ENCODE measurements at regions not wholly inside any gene's neighbourhood (a gene's known extent, or its start where the extent isn't known, plus 50 kb on each side); places are given as distances from the start of the nearest gene placed in this dataset.
"Not testable (repeated sequence)": the region's sequence is repeated elsewhere in the genome, so short reads cannot be mapped to it uniquely, and the experiment has no call there.

GRCh38 chr14:89660625-89661233 is 243.7 kb upstream of the FOXN3 start:
- H3K27ac ChIP-seq (ENCODE audit: low read depth, low read length, severe bottlenecking); H3K4me3 ChIP-seq (ENCODE audit: extremely low read depth, insufficient read depth, low read length, poor library complexity, severe bottlenecking): not testable (repeated sequence)

GRCh38 chr14:89660166-89660565 is 243.1 kb upstream of the FOXN3 start:
- H3K27ac ChIP-seq (ENCODE audit: low read depth, low read length, severe bottlenecking) = no peak overlapping the region
- no peak overlapping the region for H3K4me3 ChIP-seq (ENCODE audit: extremely low read depth, insufficient read depth, low read length, poor library complexity, severe bottlenecking)
- no peaks in the 10 kb centered on the region for H3K4me1 ChIP-seq (ENCODE audit: control insufficient read depth, insufficient read depth, low read length, poor library complexity, severe bottlenecking)
- peaks cover 6% of the 10 kb centered on the region for H3K9me3 ChIP-seq (ENCODE audit: control insufficient read depth, low read length)
- WGBS, 2 experiments (ENCODE audit: insufficient coverage in 2 of 2) = 94 to 100% methylated on average over 1 to 4 of the region's 5 CpGs
- no peaks in the 10 kb centered on the region for H3K36me3 ChIP-seq (ENCODE audit: control insufficient read depth, insufficient read depth, low read length)

More at GRCh38 chr14:89660625-89661233, 243.7 kb upstream of the FOXN3 start:
- not testable (repeated sequence) for H3K36me3 ChIP-seq (ENCODE audit: control insufficient read depth, insufficient read depth, low read length); H3K9me3 ChIP-seq (ENCODE audit: control insufficient read depth, low read length); H3K4me1 ChIP-seq (ENCODE audit: control insufficient read depth, insufficient read depth, low read length, poor library complexity, severe bottlenecking)
- WGBS, 2 experiments (ENCODE audit: insufficient coverage in 2 of 2) = 78 to 85% methylated on average over 5 to 6 of the region's 6 CpGs

- Histone ChIP-seq H3K9me3 (ENCODE audit: control insufficient read depth, low read length) (peaks cover 6% of the 10 kb centered on the region), H3K36me3 (ENCODE audit: control insufficient read depth, insufficient read depth, low read length) (no peaks in the 10 kb centered on the region), H3K27ac (ENCODE audit: low read depth, low read length, severe bottlenecking) (no peak overlapping the region), H3K4me1 (ENCODE audit: control insufficient read depth, insufficient read depth, low read length, poor library complexity, severe bottlenecking) (no peaks in the 10 kb centered on the region), H3K4me3 (ENCODE audit: extremely low read depth, insufficient read depth, low read length, poor library complexity, severe bottlenecking) (no peak overlapping the region)
- WGBS, 2 experiments (ENCODE audit: insufficient coverage in 2 of 2) = 86 to 97% methylated on average over 6 of the region's 7 CpGs
Observed at GRCh38 chr14:89658977-89659670, 242.1 kb upstream of the FOXN3 start.

- H3K9me3 ChIP-seq (ENCODE audit: control insufficient read depth, low read length) = peaks cover 6% of the 10 kb centered on the region
- WGBS, 2 experiments (ENCODE audit: insufficient coverage in 2 of 2) = 80 to 100% methylated on average over 1 of the region's 1 CpG
- no peak overlapping the region for H3K4me3 ChIP-seq (ENCODE audit: extremely low read depth, insufficient read depth, low read length, poor library complexity, severe bottlenecking)
- H3K27ac ChIP-seq (ENCODE audit: low read depth, low read length, severe bottlenecking) = no peak overlapping the region
- no peaks in the 10 kb centered on the region for H3K4me1 ChIP-seq (ENCODE audit: control insufficient read depth, insufficient read depth, low read length, poor library complexity, severe bottlenecking)
- no peaks in the 10 kb centered on the region for H3K36me3 ChIP-seq (ENCODE audit: control insufficient read depth, insufficient read depth, low read length)
Observed at GRCh38 chr14:89657014-89657413, 240.0 kb upstream of the FOXN3 start.

- no peaks in the 10 kb centered on the region for H3K4me1 ChIP-seq (ENCODE audit: control insufficient read depth, insufficient read depth, low read length, poor library complexity, severe bottlenecking)
- H3K36me3 ChIP-seq (ENCODE audit: control insufficient read depth, insufficient read depth, low read length) = no peaks in the 10 kb centered on the region
- H3K9me3 ChIP-seq (ENCODE audit: control insufficient read depth, low read length) = peaks cover 6% of the 10 kb centered on the region
- no peak overlapping the region for H3K4me3 ChIP-seq (ENCODE audit: extremely low read depth, insufficient read depth, low read length, poor library complexity, severe bottlenecking)
- no peak overlapping the region for H3K27ac ChIP-seq (ENCODE audit: low read depth, low read length, severe bottlenecking)
- WGBS, 2 experiments (ENCODE audit: insufficient coverage in 2 of 2) = 89 to 100% methylated on average over 1 of the region's 1 CpG
Observed at GRCh38 chr14:89654998-89655397, 238.0 kb upstream of the FOXN3 start.

GRCh38 chr14:89652352-89652751 is 235.3 kb upstream of the FOXN3 start:
- H3K4me1 ChIP-seq (ENCODE audit: control insufficient read depth, insufficient read depth, low read length, poor library complexity, severe bottlenecking) = no peaks in the 10 kb centered on the region
- no peaks in the 10 kb centered on the region for H3K36me3 ChIP-seq (ENCODE audit: control insufficient read depth, insufficient read depth, low read length)
- H3K4me3 ChIP-seq (ENCODE audit: extremely low read depth, insufficient read depth, low read length, poor library complexity, severe bottlenecking) = no peak overlapping the region
- H3K9me3 ChIP-seq (ENCODE audit: control insufficient read depth, low read length) = peaks cover 6% of the 10 kb centered on the region
- no peak overlapping the region for H3K27ac ChIP-seq (ENCODE audit: low read depth, low read length, severe bottlenecking)
- 75 to 93% methylated on average over 2 to 4 of the region's 4 CpGs for WGBS, 2 experiments (ENCODE audit: insufficient coverage in 2 of 2)

- Histone ChIP-seq H3K27ac (ENCODE audit: low read depth, low read length, severe bottlenecking) (no peak overlapping the region), H3K9me3 (ENCODE audit: control insufficient read depth, low read length) (peaks cover 2% of the 10 kb centered on the region), H3K4me1 (ENCODE audit: control insufficient read depth, insufficient read depth, low read length, poor library complexity, severe bottlenecking) (no peaks in the 10 kb centered on the region), H3K36me3 (ENCODE audit: control insufficient read depth, insufficient read depth, low read length) (no peaks in the 10 kb centered on the region), H3K4me3 (ENCODE audit: extremely low read depth, insufficient read depth, low read length, poor library complexity, severe bottlenecking) (no peak overlapping the region)
- 100% methylated on average over 1 of the region's 2 CpGs for WGBS, 2 experiments (ENCODE audit: insufficient coverage in 2 of 2)
Observed at GRCh38 chr14:89651805-89652204, 234.8 kb upstream of the FOXN3 start.

GRCh38 chr14:89650077-89650978 is 233.3 kb upstream of the FOXN3 start:
- Histone ChIP-seq H3K4me1 (ENCODE audit: control insufficient read depth, insufficient read depth, low read length, poor library complexity, severe bottlenecking) (no peaks in the 10 kb centered on the region), H3K36me3 (ENCODE audit: control insufficient read depth, insufficient read depth, low read length) (no peaks in the 10 kb centered on the region), H3K4me3 (ENCODE audit: extremely low read depth, insufficient read depth, low read length, poor library complexity, severe bottlenecking) (no peak overlapping the region), H3K9me3 (ENCODE audit: control insufficient read depth, low read length) (no peaks in the 10 kb centered on the region), H3K27ac (ENCODE audit: low read depth, low read length, severe bottlenecking) (no peak overlapping the region)
- WGBS, 2 experiments (ENCODE audit: insufficient coverage in 2 of 2) = 77 to 99% methylated on average over 2 to 4 of the region's 4 CpGs

- no peak overlapping the region for H3K4me3 ChIP-seq (ENCODE audit: extremely low read depth, insufficient read depth, low read length, poor library complexity, severe bottlenecking)
- H3K9me3 ChIP-seq (ENCODE audit: control insufficient read depth, low read length) = no peaks in the 10 kb centered on the region
- WGBS, 2 experiments (ENCODE audit: insufficient coverage in 2 of 2) = 97 to 100% methylated on average over 3 of the region's 7 CpGs
- H3K36me3 ChIP-seq (ENCODE audit: control insufficient read depth, insufficient read depth, low read length) = no peaks in the 10 kb centered on the region
- H3K27ac ChIP-seq (ENCODE audit: low read depth, low read length, severe bottlenecking) = no peak overlapping the region
- no peaks in the 10 kb centered on the region for H3K4me1 ChIP-seq (ENCODE audit: control insufficient read depth, insufficient read depth, low read length, poor library complexity, severe bottlenecking)
Observed at GRCh38 chr14:89649451-89650075, 232.5 kb upstream of the FOXN3 start.

GRCh38 chr14:89648924-89649323 is 231.9 kb upstream of the FOXN3 start:
- Histone ChIP-seq H3K9me3 (ENCODE audit: control insufficient read depth, low read length) (no peaks in the 10 kb centered on the region), H3K27ac (ENCODE audit: low read depth, low read length, severe bottlenecking) (no peak overlapping the region), H3K4me3 (ENCODE audit: extremely low read depth, insufficient read depth, low read length, poor library complexity, severe bottlenecking) (no peak overlapping the region), H3K36me3 (ENCODE audit: control insufficient read depth, insufficient read depth, low read length) (no peaks in the 10 kb centered on the region), H3K4me1 (ENCODE audit: control insufficient read depth, insufficient read depth, low read length, poor library complexity, severe bottlenecking) (no peaks in the 10 kb centered on the region)
- 91 to 100% methylated on average over 1 to 4 of the region's 5 CpGs for WGBS, 2 experiments (ENCODE audit: insufficient coverage in 2 of 2)

Data from mesodermal cell (in vitro differentiated cells).